ENCODE measurements at regions not wholly inside any gene's neighbourhood (a gene's known extent, or its start where the extent isn't known, plus 50 kb on each side); places are given as distances from the start of the nearest gene placed in this dataset.

DNA sequence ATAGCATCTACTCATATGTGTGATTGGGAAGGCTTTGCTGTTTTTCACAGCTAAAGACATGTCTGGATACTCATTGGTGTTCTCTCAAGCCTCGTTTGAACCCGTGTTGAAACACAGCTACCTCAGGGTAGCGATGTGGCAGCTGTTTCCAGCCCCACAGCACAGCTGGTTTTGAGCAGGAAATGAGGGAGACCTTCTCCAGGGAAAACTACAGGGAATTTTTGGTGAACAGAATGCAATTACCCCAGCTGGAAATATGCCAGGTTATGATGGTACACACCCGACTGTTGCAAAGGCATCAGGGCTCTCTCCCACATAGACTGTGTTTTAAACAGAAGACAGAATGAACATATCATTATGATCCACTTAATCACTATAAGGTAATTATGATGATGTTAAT lies 828.9 kb downstream of the VRK1 start:
- TF ChIP-seq, protein P1, sequence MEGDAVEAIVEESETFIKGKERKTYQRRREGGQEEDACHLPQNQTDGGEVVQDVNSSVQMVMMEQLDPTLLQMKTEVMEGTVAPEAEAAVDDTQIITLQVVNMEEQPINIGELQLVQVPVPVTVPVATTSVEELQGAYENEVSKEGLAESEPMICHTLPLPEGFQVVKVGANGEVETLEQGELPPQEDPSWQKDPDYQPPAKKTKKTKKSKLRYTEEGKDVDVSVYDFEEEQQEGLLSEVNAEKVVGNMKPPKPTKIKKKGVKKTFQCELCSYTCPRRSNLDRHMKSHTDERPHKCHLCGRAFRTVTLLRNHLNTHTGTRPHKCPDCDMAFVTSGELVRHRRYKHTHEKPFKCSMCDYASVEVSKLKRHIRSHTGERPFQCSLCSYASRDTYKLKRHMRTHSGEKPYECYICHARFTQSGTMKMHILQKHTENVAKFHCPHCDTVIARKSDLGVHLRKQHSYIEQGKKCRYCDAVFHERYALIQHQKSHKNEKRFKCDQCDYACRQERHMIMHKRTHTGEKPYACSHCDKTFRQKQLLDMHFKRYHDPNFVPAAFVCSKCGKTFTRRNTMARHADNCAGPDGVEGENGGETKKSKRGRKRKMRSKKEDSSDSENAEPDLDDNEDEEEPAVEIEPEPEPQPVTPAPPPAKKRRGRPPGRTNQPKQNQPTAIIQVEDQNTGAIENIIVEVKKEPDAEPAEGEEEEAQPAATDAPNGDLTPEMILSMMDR (IDR thresholded peaks at IDR 0.05) = no peak
- TF ChIP-seq POLR2A (IDR thresholded peaks at IDR 0.05) = no peak
